Heart left ventricle (tissue), 16 donors: ENCODE measurements at regions not wholly inside any gene's neighbourhood (a gene's known extent, or its start where the extent isn't known, plus 50 kb on each side); places are given as distances from the start of the nearest gene placed in this dataset.

Experiments
- ATAC-seq, 4 donors: fragments of 200-7000 bp; cut with Tn5 transposase; one replicate each; pipeline ENCODE4 v1.9.1; 2020 to 2022; ENCODE audit warnings: moderate library complexity in 4 of 4, mild to moderate bottlenecking in 3 of 4, moderate number of reproducible peaks in 1 of 4
- DNase-seq, 5 donors: peaks; one replicate each; pipeline ENCODE4 v3.0.0-alpha.2; 2020
- H3K27ac ChIP-seq, 12 donors: fragments of 200-600 bp; sonication (generic) in 4 of 12; one replicate each; pipeline versions ENCODE4 v1.5.0 to v1.8.0; 2016 to 2022; ENCODE audit warnings: mild to moderate bottlenecking in 2 of 12
- H3K27me3 ChIP-seq, 9 donors: fragments of 200-600 bp; sonication (generic) in 2 of 9; one replicate each; pipeline versions ENCODE4 v1.5.1 to v1.8.0; 2016 to 2022; ENCODE audit warnings: mild to moderate bottlenecking in 3 of 9
- H3K36me3 ChIP-seq, 9 donors: fragments of 200-600 bp; sonication (generic) in 2 of 9; one replicate each; pipeline versions ENCODE4 v1.5.0 to v1.8.0; 2018 to 2022; ENCODE audit warnings: mild to moderate bottlenecking in 2 of 9
- H3K4me1 ChIP-seq, 12 donors: fragments of 200-600 bp; sonication (generic) in 4 of 12; one replicate each; pipeline versions ENCODE4 v1.5.0 to v1.8.0; 2016 to 2022; ENCODE audit warnings: mild to moderate bottlenecking in 3 of 12
- H3K4me3 ChIP-seq, 12 donors: fragments of 200-600 bp; sonication (generic) in 4 of 12; one replicate each; pipeline versions ENCODE4 v1.5.0 to v1.8.0; 2017 to 2022; ENCODE audit warnings: mild to moderate bottlenecking in 9 of 12, moderate library complexity in 4 of 12
- H3K9me3 ChIP-seq, 12 donors: fragments of 200-600 bp; sonication (generic) in 4 of 12; one replicate each; pipeline versions ENCODE4 v1.5.0 to v1.8.0; 2016 to 2022; ENCODE audit warnings: mild to moderate bottlenecking in 1 of 12
- POLR2A ChIP-seq, 2 donors: fragments of 450-650 bp; IDR thresholded peaks; one replicate each; pipeline ENCODE4 v1.6.1; 2017; ENCODE audit warnings: antibody characterized with exemption in 2 of 2, mild to moderate bottlenecking in 2 of 2, moderate library complexity in 2 of 2
- WGBS, 4 donors: extraction: QIAGEN DNeasy Blood & Tissue Kit in 2 of 4; methylation state at CpG; one replicate each; pipeline versions ENCODE4 v1.1.5 to v1.1.7; 2013 to 2018; 5-methylcytosine and 5-hydroxymethylcytosine counted together
- intact Hi-C, 10 donors: fragments of 100-400 bp; cut with DNase I; formaldehyde crosslinking; loops; one replicate each; pipeline versions ENCODE4 v1.11.1 to v1.14.2; 2022
- TF ChIP-seq, protein P1 (sequence below), 12 donors: fragments of 200-600 bp; sonication (generic) in 4 of 12; IDR thresholded peaks; one replicate each; pipeline versions ENCODE4 v1.5.0 to v1.8.0; 2018 to 2022; ENCODE audit warnings: antibody characterized with exemption in 12 of 12, mild to moderate bottlenecking in 5 of 12
- donor health status: ischemic (EF 13 %, LVEDD 7.1; RV severe dilation, severe dysfunction).
- donor health status: healthy with polysubstance abuse.
- donor health status: DM: no; HTN: yes; CAD: no.
- donor health status: DM: no; HTN: no; CAD: no.
- donor health status: ischemic (EF 25% LVEDD 6.9; RV normal size, moderate dysfunction).
- donor health status: ischemic (EF 25% LVEDD 5.7; RV mildly dilated, moderate dysfunction).
- donor health status: healthy.
- donor health status: DM: yes; HTN: yes; CAD: no.
- donor health status: ischemic (EF 35%, LVEDD 5.7; RV mildly dilated, moderate dysfunction).
- donor health status: nonischemic (EF 11% LVEDD 7.7; RV severe dilation, severe dysfunction).
- donor health status: DM: yes; HTN: yes; CAD: no.
- donor health status: PGD.
- donor health status: ischemic (EF 29% LVEDD 5.4; RV normal size, mild dysfunction).
- donor health status: nonischemic (EF 23%, LVEDD 6.1; RV moderate dilation, normal function).

DNA sequence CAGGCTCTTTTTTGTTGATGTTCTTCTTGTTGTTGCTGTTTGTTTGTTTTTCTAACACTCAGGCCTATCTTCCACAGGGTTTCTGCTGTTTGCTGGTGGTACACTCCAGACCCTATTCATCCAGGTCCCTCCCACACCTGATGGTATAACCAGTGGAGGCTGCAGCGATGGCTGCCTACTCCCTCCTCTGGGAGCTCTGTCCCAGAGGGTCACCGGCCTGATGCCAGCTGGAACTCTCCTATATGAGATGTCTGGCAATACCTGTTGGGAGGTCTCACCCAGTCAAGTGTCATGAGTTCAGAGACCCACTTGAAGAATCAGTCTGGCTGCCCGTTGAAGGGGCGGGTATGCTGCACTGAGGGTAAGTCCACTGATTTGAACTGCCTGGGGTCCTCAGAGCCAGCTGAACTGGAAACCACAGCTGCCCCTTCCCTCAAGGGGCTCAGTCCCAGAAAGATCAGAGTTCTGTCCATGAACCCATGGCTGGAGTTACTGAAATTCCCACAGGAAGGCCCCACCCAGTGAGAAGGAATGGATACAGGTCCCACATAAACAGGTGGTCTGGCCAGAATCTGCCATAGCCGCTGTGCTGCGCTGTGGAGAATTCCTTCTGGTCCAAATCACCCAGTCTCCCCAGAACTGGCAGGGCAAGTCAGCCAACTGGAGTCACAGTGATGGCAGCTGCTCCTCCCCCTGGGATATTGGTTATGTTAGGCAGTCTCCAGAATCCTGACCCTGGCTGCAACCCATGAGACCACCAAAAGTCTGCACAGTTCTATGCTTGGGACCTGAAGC lies 664.4 kb downstream of the FRK start:
- 72 to 86% (median 79%) methylated on average over 6 of the region's 6 CpGs for WGBS, 4 donors
- Histone ChIP-seq H3K4me3 (no peak overlapping the region), H3K36me3 (no peaks in the 10 kb centered on the region), H3K9me3 (peaks cover 0 to 29% (median 3%) of the 10 kb centered on the region in 12 donors), H3K27ac (no peak overlapping the region), H3K27me3 (no peaks in the 10 kb centered on the region), H3K4me1 (no peaks in the 10 kb centered on the region)
- ATAC-seq (no peak), DNase-seq (no peak)
- intact Hi-C loops, result no loop called here
- TF ChIP-seq, protein P1, sequence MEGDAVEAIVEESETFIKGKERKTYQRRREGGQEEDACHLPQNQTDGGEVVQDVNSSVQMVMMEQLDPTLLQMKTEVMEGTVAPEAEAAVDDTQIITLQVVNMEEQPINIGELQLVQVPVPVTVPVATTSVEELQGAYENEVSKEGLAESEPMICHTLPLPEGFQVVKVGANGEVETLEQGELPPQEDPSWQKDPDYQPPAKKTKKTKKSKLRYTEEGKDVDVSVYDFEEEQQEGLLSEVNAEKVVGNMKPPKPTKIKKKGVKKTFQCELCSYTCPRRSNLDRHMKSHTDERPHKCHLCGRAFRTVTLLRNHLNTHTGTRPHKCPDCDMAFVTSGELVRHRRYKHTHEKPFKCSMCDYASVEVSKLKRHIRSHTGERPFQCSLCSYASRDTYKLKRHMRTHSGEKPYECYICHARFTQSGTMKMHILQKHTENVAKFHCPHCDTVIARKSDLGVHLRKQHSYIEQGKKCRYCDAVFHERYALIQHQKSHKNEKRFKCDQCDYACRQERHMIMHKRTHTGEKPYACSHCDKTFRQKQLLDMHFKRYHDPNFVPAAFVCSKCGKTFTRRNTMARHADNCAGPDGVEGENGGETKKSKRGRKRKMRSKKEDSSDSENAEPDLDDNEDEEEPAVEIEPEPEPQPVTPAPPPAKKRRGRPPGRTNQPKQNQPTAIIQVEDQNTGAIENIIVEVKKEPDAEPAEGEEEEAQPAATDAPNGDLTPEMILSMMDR (IDR thresholded peaks at IDR 0.05), result no peak

DNA sequence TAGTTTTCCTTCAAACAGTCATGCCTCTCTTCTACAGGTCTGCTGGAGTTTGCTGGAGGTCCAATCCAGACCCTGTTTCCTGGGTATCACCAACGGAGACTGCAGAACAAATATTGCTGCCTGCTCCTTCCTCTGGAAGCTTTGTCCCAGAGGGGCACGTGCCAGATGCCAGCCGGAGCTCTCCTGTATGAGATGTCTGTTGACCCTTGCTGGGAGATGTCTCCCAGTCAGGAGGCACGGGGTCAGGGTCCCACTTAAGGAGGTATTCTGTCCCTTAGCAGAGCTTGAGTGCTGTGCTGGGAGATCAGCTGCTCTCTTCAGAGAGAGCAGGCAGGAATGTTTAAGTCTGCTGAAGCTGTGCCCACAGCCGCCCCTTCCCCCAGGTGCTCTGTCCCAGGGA lies 666.9 kb downstream of the FRK start:
- H3K4me1 ChIP-seq, result no peaks in the 10 kb centered on the region

DNA sequence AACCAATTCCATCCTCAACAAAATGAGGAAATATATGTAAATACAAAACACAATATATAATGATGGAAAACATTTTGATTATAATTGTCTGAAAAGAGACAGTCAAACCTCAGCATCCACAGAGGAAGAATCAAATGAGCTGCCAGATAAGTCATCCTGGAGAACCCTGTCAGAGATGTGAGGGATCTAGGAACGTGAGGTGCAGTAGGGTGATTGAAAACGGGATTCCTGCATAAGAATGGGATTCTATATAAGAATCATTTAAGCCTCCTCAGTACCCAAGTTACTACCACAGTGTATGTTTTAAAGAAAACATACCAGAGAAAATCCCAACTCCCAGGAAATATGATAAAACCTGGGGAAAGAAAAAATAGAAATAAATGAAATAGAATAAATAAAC lies 690.5 kb downstream of the FRK start:
- Histone ChIP-seq H3K27ac (no peak overlapping the region), H3K36me3 (no peaks in the 10 kb centered on the region), H3K27me3 (no peaks in the 10 kb centered on the region), H3K4me3 (no peak overlapping the region), H3K4me1 (no peaks in the 10 kb centered on the region), H3K9me3 (peaks cover 0 to 6% (median 0%) of the 10 kb centered on the region in 12 donors)
- WGBS, 4 donors, result 58 to 67% (median 64%) methylated on average over 2 of the region's 2 CpGs
- intact Hi-C loops, result no loop called here
- TF ChIP-seq, protein P1 (IDR thresholded peaks at IDR 0.05), result no peak
- DNase-seq, result no peak
- ATAC-seq, result no peak

More for the DNA sequence above, 666.9 kb downstream of the FRK start:
- 70 to 90% (median 81%) methylated on average over 5 of the region's 5 CpGs for WGBS, 4 donors
- H3K27me3 ChIP-seq, result no peaks in the 10 kb centered on the region
- H3K4me3 ChIP-seq, result no peak overlapping the region
- no peak for TF ChIP-seq POLR2A (IDR thresholded peaks at IDR 0.05)
- TF ChIP-seq, protein P1 (IDR thresholded peaks at IDR 0.05), result no peak
- no peak overlapping the region for H3K27ac ChIP-seq
- peaks cover 0 to 39% (median 0%) of the 10 kb centered on the region in 12 donors for H3K9me3 ChIP-seq
- intact Hi-C loops, result no loop called here
- no peaks in the 10 kb centered on the region for H3K36me3 ChIP-seq
- DNase-seq (no peak), ATAC-seq (no peak)

DNA sequence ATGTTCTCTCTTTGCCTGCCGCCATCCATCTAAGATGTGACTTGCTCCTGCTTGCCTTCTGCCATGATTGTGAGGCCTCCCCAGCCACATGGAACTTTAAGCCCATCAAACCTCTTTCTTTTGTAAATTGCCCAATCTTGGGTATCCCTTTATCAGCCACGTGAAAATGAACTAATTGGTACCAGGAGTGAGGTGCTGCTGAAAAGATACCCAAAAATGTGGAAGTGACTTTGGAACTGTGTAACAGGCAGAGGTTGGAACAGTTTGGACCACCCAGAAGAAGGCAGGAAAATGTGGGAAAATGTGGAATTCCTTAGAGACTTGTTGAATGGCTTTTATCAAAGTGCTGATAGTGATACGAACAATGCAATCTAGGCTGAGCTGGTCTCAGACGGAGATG lies 694.9 kb downstream of the FRK start:
- H3K4me3 ChIP-seq, result no peak overlapping the region
- no peaks in the 10 kb centered on the region for H3K27me3 ChIP-seq
- 61 to 72% (median 66%) methylated on average over 4 of the region's 4 CpGs for WGBS, 4 donors
- DNase-seq (no peak), ATAC-seq (no peak)
- TF ChIP-seq, protein P1 (IDR thresholded peaks at IDR 0.05), result no peak
- TF ChIP-seq POLR2A (IDR thresholded peaks at IDR 0.05), result no peak
- no peaks in the 10 kb centered on the region for H3K4me1 ChIP-seq
- no peak overlapping the region for H3K27ac ChIP-seq
- peaks cover 0 to 9% (median 0%) of the 10 kb centered on the region in 12 donors for H3K9me3 ChIP-seq
- no peaks in the 10 kb centered on the region for H3K36me3 ChIP-seq
- intact Hi-C loops, result no loop called here
